ENCODE measurements at regions not wholly inside any gene's neighbourhood (a gene's known extent, or its start where the extent isn't known, plus 50 kb on each side); places are given as distances from the start of the nearest gene placed in this dataset.

- TF ChIP-seq, protein P1, sequence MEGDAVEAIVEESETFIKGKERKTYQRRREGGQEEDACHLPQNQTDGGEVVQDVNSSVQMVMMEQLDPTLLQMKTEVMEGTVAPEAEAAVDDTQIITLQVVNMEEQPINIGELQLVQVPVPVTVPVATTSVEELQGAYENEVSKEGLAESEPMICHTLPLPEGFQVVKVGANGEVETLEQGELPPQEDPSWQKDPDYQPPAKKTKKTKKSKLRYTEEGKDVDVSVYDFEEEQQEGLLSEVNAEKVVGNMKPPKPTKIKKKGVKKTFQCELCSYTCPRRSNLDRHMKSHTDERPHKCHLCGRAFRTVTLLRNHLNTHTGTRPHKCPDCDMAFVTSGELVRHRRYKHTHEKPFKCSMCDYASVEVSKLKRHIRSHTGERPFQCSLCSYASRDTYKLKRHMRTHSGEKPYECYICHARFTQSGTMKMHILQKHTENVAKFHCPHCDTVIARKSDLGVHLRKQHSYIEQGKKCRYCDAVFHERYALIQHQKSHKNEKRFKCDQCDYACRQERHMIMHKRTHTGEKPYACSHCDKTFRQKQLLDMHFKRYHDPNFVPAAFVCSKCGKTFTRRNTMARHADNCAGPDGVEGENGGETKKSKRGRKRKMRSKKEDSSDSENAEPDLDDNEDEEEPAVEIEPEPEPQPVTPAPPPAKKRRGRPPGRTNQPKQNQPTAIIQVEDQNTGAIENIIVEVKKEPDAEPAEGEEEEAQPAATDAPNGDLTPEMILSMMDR (conservative IDR thresholded peaks at IDR 0.05; ENCODE audit: low read depth, low read length): no peak
- TF ChIP-seq BHLHE40 (IDR thresholded peaks at IDR 0.05; ENCODE audit: low read depth, low read length) (no peak), POLR2A (IDR thresholded peaks at IDR 0.05; ENCODE audit: low read depth, low read length) (no peak)
Measured at GRCh38 chr13:83215627-83216026, 666.6 kb downstream of the SLITRK1 start.

Measured in IMR-90 (cell line).